Spleen (tissue), 7 donors: ENCODE measurements at regions not wholly inside any gene's neighbourhood (a gene's known extent, or its start where the extent isn't known, plus 50 kb on each side); places are given as distances from the start of the nearest gene placed in this dataset.

Experiments
- POLR2A ChIP-seq, 3 donors: fragments of 450-650 bp; IDR thresholded peaks; one replicate each; pipeline ENCODE4 v1.5.1; 2017; ENCODE audit warnings: antibody characterized with exemption in 3 of 3, mild to moderate bottlenecking in 1 of 3
- POLR2AphosphoS5 ChIP-seq, 3 donors: sonication (generic); formaldehyde crosslinking; IDR thresholded peaks; one replicate each; pipeline ENCODE4 v1.5.1; 2017; ENCODE audit warnings: antibody characterized with exemption in 3 of 3
- TF ChIP-seq, protein P1 (sequence below), 11 experiments: fragments of 200-600 bp in 7 of 11; fragments of 450-650 bp in 4 of 11; sonication (generic) in 4 of 11; IDR thresholded peaks in 8 of 11; conservative IDR thresholded peaks in 3 of 11; 1 replicate in 7 of 11; 2 replicates in 4 of 11; pipeline versions ENCODE4 v1.4.0 to v1.8.0; 2016 to 2021; ENCODE audit warnings: antibody characterized with exemption in 11 of 11, inconsistent platforms in 4 of 11, mild to moderate bottlenecking in 1 of 11
- donor health status: DM: no; HTN: no; CAD: no; lungs with moderate emphysema.
- donor health status: DM: no; HTN: no; CAD: no.
- donor health status: DM: no; HTN: no; CAD: no.

DNA sequence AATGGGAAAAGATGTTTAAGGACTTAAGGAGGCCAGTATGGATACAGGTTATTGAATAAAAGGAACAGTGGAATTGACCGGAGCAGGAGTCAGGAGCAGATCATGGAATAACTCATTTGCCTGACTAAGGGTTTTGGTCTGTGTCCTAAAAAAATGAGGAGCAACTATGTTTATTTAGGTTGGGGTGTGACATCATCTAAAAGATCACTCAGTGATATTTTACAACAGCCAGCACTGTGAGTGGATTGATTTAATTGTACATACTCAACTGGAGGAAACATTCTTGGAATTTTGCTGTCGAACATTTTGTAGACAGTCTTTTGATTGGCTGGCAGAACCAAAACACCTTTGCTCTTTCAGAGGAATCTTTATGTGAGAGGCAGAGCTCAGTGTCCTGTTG lies 348.6 kb upstream of the CDIN1 start:
- TF ChIP-seq POLR2AphosphoS5 (IDR thresholded peaks at IDR 0.05): no peak
- TF ChIP-seq POLR2A (IDR thresholded peaks at IDR 0.05): no peak
- TF ChIP-seq, protein P1, sequence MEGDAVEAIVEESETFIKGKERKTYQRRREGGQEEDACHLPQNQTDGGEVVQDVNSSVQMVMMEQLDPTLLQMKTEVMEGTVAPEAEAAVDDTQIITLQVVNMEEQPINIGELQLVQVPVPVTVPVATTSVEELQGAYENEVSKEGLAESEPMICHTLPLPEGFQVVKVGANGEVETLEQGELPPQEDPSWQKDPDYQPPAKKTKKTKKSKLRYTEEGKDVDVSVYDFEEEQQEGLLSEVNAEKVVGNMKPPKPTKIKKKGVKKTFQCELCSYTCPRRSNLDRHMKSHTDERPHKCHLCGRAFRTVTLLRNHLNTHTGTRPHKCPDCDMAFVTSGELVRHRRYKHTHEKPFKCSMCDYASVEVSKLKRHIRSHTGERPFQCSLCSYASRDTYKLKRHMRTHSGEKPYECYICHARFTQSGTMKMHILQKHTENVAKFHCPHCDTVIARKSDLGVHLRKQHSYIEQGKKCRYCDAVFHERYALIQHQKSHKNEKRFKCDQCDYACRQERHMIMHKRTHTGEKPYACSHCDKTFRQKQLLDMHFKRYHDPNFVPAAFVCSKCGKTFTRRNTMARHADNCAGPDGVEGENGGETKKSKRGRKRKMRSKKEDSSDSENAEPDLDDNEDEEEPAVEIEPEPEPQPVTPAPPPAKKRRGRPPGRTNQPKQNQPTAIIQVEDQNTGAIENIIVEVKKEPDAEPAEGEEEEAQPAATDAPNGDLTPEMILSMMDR (IDR thresholded peaks at IDR 0.05 in 8 of 11, conservative IDR thresholded peaks at IDR 0.05 in 3 of 11): no peak
